ENCODE measurements at regions not wholly inside any gene's neighbourhood (a gene's known extent, or its start where the extent isn't known, plus 50 kb on each side); places are given as distances from the start of the nearest gene placed in this dataset.

DNA sequence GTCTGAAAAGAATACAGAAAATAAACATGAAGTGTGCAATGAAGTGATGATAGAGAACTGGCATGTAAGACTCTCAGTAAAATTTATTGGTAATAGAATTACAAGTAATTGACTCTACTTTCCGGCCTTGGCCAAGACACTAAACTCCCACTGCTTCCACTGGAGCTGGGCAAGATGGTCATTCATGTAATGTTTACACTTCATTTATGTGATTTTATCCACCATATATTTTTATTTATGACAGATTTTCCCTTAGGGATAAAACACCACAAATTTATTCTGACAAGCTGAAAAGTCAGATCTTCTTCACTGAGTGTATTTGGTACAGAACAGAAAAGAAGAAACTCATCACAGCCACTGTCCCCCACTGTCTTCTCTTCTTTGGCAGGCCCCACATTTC, 191.9 kb downstream of the SLC39A8 start:
- Histone ChIP-seq H3K4me3 (ENCODE audit: low read depth, low read length, poor library complexity, severe bottlenecking) (no peak overlapping the region), H3K36me3 (ENCODE audit: insufficient read depth, low read length) (no peaks in the 10 kb centered on the region), H3K79me2 (ENCODE audit: insufficient read depth, low read depth, low read length) (no peaks in the 10 kb centered on the region), H3K9me2 (ENCODE audit: insufficient read depth, low read length) (no peaks in the 10 kb centered on the region), H2AFZ (ENCODE audit: low read length) (no peak overlapping the region), H3K4me1 (ENCODE audit: insufficient read depth, low read length, poor library complexity, severe bottlenecking) (no peaks in the 10 kb centered on the region), H3K4me2 (ENCODE audit: low read length) (no peak overlapping the region), H3K27ac (ENCODE audit: low read depth, low read length, poor library complexity, severe bottlenecking) (no peak overlapping the region), H3K9me3 (ENCODE audit: low read length) (no peaks in the 10 kb centered on the region), H4K20me1 (ENCODE audit: insufficient read depth, low read length) (no peaks in the 10 kb centered on the region)
- intact Hi-C loops (cut with micrococcal nuclease; ENCODE audit: unreplicated experiment): no loop called here
- ChIA-PET CTCF (ENCODE audit: unreplicated experiment) (no interaction called here), POLR2A (no interaction called here)
- no TSS peak for BruUV-seq (replicated peaks)
- no peak for TF ChIP-seq EZH2phosphoT487 (IDR thresholded peaks at IDR 0.05; ENCODE audit: borderline replicate concordance, low read depth, low read length)
- TF ChIP-seq, protein P1, sequence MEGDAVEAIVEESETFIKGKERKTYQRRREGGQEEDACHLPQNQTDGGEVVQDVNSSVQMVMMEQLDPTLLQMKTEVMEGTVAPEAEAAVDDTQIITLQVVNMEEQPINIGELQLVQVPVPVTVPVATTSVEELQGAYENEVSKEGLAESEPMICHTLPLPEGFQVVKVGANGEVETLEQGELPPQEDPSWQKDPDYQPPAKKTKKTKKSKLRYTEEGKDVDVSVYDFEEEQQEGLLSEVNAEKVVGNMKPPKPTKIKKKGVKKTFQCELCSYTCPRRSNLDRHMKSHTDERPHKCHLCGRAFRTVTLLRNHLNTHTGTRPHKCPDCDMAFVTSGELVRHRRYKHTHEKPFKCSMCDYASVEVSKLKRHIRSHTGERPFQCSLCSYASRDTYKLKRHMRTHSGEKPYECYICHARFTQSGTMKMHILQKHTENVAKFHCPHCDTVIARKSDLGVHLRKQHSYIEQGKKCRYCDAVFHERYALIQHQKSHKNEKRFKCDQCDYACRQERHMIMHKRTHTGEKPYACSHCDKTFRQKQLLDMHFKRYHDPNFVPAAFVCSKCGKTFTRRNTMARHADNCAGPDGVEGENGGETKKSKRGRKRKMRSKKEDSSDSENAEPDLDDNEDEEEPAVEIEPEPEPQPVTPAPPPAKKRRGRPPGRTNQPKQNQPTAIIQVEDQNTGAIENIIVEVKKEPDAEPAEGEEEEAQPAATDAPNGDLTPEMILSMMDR (conservative IDR thresholded peaks at IDR 0.05; ENCODE audit: low read length): no peak
- no peak for DNase-seq (ENCODE audit: low spot score)

DNA sequence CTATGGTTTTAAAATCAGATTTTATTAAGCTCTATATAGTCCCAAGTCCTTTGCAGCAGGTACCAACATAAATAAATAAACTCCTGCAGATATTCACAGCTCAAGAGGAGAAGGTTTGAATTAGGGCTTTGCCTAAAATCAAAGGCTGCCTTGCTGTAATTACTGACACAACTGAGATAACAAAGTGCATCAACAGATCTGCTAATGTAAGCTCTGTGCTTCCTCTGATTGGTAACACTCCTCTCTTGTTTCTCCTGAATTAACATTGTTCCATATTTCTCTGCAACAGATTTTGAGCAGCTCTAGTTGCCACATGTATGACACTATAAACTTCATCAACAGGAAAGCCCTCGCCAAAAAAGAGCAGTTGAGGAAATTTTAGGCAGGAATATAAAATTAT, 193.6 kb downstream of the SLC39A8 start:
- Histone ChIP-seq H3K79me2 (ENCODE audit: insufficient read depth, low read depth, low read length) (no peaks in the 10 kb centered on the region), H4K20me1 (ENCODE audit: insufficient read depth, low read length) (no peaks in the 10 kb centered on the region), H3K4me2 (ENCODE audit: low read length) (no peak overlapping the region), H3K9me2 (ENCODE audit: insufficient read depth, low read length) (no peaks in the 10 kb centered on the region), H3K4me3 (ENCODE audit: low read depth, low read length, poor library complexity, severe bottlenecking) (no peak overlapping the region), H2AFZ (ENCODE audit: low read length) (no peak overlapping the region), H3K27ac (ENCODE audit: low read depth, low read length, poor library complexity, severe bottlenecking) (no peak overlapping the region), H3K9me3 (ENCODE audit: low read length) (no peaks in the 10 kb centered on the region), H3K36me3 (ENCODE audit: insufficient read depth, low read length) (no peaks in the 10 kb centered on the region), H3K4me1 (ENCODE audit: insufficient read depth, low read length, poor library complexity, severe bottlenecking) (no peaks in the 10 kb centered on the region)
- TF ChIP-seq, protein P1 (conservative IDR thresholded peaks at IDR 0.05; ENCODE audit: low read length): no peak
- TF ChIP-seq EZH2phosphoT487 (IDR thresholded peaks at IDR 0.05; ENCODE audit: borderline replicate concordance, low read depth, low read length): no peak
- no TSS peak for BruUV-seq (replicated peaks)
- POLR2A ChIA-PET: interaction anchor here (0.6 to 1.4 kb wide), 3 partner anchors 10 to 18 kb away, joined by 3 to 5 read pairs (median 3); no protein-coding TSS in a partner anchor
- intact Hi-C loops (cut with micrococcal nuclease; ENCODE audit: unreplicated experiment): no loop called here
- CTCF ChIA-PET (ENCODE audit: unreplicated experiment): no interaction called here
- no peak for DNase-seq (ENCODE audit: low spot score)

DNA sequence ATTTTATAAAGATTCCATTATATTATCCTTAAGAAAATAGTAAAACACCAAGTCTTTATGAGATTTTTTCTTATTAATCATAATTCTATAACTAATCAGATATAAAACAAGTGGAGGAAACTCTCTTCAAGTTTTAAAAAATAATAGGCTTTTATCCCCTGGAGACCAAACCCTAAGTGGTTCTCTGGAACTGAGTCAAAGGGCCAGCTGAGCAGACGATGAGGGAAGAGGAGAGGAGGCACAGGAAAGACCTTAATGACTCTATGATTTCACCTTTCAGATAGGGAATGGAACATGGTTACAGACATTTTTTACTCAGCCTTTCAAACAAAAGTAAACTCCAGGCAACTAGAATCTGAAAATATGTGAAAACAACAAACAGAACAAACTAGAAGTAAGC, 201.8 kb downstream of the SLC39A8 start:
- Histone ChIP-seq H2AFZ (ENCODE audit: low read length) (no peak overlapping the region), H3K36me3 (ENCODE audit: insufficient read depth, low read length) (no peaks in the 10 kb centered on the region), H4K20me1 (ENCODE audit: insufficient read depth, low read length) (no peaks in the 10 kb centered on the region), H3K4me1 (ENCODE audit: insufficient read depth, low read length, poor library complexity, severe bottlenecking) (no peaks in the 10 kb centered on the region), H3K79me2 (ENCODE audit: insufficient read depth, low read depth, low read length) (no peaks in the 10 kb centered on the region), H3K9me2 (ENCODE audit: insufficient read depth, low read length) (no peaks in the 10 kb centered on the region), H3K4me3 (ENCODE audit: low read depth, low read length, poor library complexity, severe bottlenecking) (no peak overlapping the region), H3K4me2 (ENCODE audit: low read length) (no peak overlapping the region), H3K27ac (ENCODE audit: low read depth, low read length, poor library complexity, severe bottlenecking) (no peak overlapping the region), H3K9me3 (ENCODE audit: low read length) (no peaks in the 10 kb centered on the region)
- ChIA-PET POLR2A (no interaction called here), CTCF (ENCODE audit: unreplicated experiment) (no interaction called here)
- DNase-seq (ENCODE audit: low spot score): no peak
- intact Hi-C loops (cut with micrococcal nuclease; ENCODE audit: unreplicated experiment): no loop called here
- TF ChIP-seq EZH2phosphoT487 (IDR thresholded peaks at IDR 0.05; ENCODE audit: borderline replicate concordance, low read depth, low read length): no peak
- TF ChIP-seq, protein P1 (conservative IDR thresholded peaks at IDR 0.05; ENCODE audit: low read length): no peak
- no TSS peak for BruUV-seq (replicated peaks)

All from OCI-LY7 (cell line).